GM19395 (cell line): ENCODE measurements at regions not wholly inside any gene's neighbourhood (a gene's known extent, or its start where the extent isn't known, plus 50 kb on each side); places are given as distances from the start of the nearest gene placed in this dataset.

Experiments
- ATAC-seq: cut with Tn5 transposase; IDR thresholded peaks from one replicate; pipeline ENCODE4 v1.9.1; 2021; ENCODE audit warnings: mild to moderate bottlenecking, moderate library complexity; ENCODE audit not compliant: unreplicated experiment

GRCh38 chr11:112770033-112770432 is 191.2 kb upstream of the NCAM1 start:
- no peak for ATAC-seq

GRCh38 chr11:112770487-112770886 is 190.7 kb upstream of the NCAM1 start:
- no peak for ATAC-seq

GRCh38 chr11:112771851-112772250 is 189.4 kb upstream of the NCAM1 start:
- ATAC-seq: no peak

- ATAC-seq: no peak
Observed at GRCh38 chr11:112773264-112773663, 188.0 kb upstream of the NCAM1 start.

GRCh38 chr11:112776834-112777233 is 184.4 kb upstream of the NCAM1 start:
- ATAC-seq: no peak

GRCh38 chr11:112777283-112777751 is 183.9 kb upstream of the NCAM1 start:
- no peak for ATAC-seq

- ATAC-seq: no peak
Observed at GRCh38 chr11:112778091-112778876, 182.9 kb upstream of the NCAM1 start.

GRCh38 chr11:112778877-112779266 is 182.3 kb upstream of the NCAM1 start:
- ATAC-seq: no peak

GRCh38 chr11:112780351-112781087 is 180.7 kb upstream of the NCAM1 start:
- no peak for ATAC-seq

- no peak for ATAC-seq
Observed at GRCh38 chr11:112783945-112784322, 177.3 kb upstream of the NCAM1 start.

- ATAC-seq: no peak
Observed at GRCh38 chr11:112784323-112785073, 176.7 kb upstream of the NCAM1 start.

GRCh38 chr11:112785149-112785548 is 176.1 kb upstream of the NCAM1 start:
- ATAC-seq: no peak

- no peak for ATAC-seq
Observed at GRCh38 chr11:112785719-112786118, 175.5 kb upstream of the NCAM1 start.

- no peak for ATAC-seq
Observed at GRCh38 chr11:112786196-112786595, 175.0 kb upstream of the NCAM1 start.

- ATAC-seq: no peak
Observed at GRCh38 chr11:112786886-112787530, 174.2 kb upstream of the NCAM1 start.

- no peak for ATAC-seq
Observed at GRCh38 chr11:112789481-112789880, 171.7 kb upstream of the NCAM1 start.

GRCh38 chr11:112790286-112790685 is 170.9 kb upstream of the NCAM1 start:
- no peak for ATAC-seq

GRCh38 chr11:112792070-112792469 is 169.2 kb upstream of the NCAM1 start:
- no peak for ATAC-seq

- ATAC-seq: no peak
Observed at GRCh38 chr11:112793416-112793815, 167.8 kb upstream of the NCAM1 start.

GRCh38 chr11:112794331-112794846 is 166.8 kb upstream of the NCAM1 start:
- ATAC-seq: no peak
